Stimulated activated CD4-positive, alpha-beta T cell treated with anti-CD3 and anti-CD28 coated beads, TNF-alpha, amount 100 ng/mL, for 1 hour (primary cell): ENCODE measurements at regions not wholly inside any gene's neighbourhood (a gene's known extent, or its start where the extent isn't known, plus 50 kb on each side); places are given as distances from the start of the nearest gene placed in this dataset.

Source experiments
- DNase-seq, 3 donors: peaks; one replicate each; pipeline ENCODE4 v3.0.0-alpha.2; 2020; ENCODE audit warnings: low read depth in 3 of 3, low spot score in 1 of 3

DNA sequence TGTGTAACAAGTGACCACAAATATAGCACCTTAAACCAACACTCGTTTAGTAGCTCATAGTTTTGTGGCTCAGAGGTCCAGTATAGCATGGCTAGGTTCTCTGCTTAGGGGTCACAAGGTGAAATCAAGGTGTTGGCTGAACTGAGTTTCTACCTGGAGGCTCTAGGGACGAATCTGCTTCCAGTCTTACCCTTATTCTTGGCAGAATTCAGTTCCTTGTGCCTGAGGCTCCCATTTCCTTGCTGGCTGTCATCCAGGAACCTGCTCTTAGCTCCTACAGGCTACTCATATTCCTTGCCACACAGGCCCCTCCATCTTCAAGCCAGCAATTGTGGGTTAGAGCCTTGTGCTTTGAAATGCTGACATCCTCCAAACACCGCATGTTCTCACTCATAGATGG, 212.3 kb upstream of the CDH13 start:
- no peak for DNase-seq

DNA sequence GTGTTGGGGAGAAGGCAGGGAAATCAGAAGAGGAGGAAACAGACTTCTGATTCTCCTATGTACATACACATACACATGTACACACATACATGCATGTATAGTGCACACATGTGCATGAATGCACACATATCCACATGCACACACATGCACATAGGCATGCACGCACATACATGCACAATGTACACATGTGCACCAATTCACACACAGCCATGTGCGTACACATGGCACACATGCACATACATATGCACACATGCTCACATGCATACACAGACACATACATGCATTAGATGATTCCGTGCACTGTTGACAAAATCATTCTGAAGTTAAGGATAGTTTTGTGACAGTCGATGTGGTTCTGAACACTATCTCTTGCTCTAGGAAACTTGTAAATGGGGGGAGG, 214.0 kb upstream of the CDH13 start:
- no peak for DNase-seq

DNA sequence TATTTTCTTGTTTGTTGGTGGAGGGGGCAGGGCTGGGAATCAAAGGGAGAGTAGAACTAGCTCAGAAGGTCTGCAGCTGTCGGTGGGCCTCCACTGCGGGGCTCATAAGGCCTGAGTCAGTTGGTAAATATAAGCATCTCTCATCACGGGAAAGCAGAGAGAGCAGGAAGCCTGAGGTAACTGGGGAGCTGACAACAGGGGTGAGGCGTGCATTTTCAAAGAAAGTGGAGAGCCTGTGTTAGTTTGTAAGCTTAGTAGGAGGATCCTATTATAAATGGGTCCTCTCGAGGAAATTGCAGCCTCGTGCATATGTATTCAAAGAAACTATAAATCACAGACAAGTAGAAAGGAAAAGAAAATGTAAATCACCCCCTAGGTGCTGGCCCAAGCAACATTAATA, 221.0 kb upstream of the CDH13 start:
- no peak for DNase-seq

DNA sequence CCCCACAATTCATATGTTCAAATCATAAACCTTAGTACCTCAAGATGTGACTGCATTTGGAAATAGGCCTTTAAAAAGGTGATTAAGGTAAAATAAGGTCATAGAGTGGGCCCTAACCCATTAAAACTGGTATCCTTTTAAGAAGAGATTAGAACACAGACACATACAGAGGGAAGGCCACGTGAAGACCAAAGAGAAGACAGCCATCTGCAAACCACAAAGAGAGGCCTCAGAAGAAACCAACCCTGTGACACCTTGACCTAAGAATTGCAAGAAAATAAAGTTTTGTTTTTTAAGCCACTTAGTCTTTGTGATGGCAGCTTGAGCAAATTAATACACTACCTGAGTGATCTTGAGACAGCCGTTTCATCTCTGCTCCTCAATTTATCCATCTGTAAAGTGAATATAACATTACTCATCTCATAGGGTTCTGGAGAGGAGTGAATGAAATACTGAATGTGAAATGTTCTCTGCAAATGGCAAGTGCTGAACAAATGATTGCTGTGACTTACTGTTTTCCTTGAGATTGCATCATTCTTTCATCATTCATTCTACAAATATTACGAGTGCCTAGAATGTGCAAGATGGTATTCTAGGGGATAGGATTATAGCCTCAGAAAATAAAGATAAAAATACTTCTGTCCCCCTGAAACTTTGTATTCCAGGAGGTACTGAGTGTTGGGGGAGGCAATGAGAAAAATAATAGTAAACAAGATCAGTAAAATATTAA, 222.0 kb upstream of the CDH13 start:
- DNase-seq, result no peak

DNA sequence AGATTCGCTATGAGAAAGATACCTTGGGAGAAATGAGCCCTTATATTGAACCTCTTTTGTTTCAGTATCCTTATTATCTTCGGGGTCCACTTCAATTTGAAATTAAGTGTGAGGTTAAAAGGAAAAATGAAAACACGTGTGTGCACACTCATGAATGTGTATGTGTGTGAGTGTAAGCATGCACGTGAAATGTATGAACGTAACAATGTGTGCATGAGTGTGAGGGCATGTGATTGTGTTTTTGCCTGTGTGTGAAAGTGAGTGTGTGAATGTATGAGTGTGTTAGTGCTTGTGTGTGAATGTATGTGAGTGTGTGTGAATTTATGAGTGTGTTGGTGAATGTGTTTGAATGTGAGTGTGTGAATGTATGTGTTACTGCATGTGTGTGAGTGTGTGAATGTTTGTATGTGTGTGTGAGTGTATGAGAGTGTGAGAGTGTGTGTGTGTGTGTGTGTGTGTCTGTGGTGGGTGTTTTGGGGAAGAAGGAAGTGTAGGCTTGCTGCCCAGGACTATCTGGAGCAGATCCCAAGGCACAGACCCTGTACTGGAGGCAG, 224.0 kb upstream of the CDH13 start:
- no peak for DNase-seq

DNA sequence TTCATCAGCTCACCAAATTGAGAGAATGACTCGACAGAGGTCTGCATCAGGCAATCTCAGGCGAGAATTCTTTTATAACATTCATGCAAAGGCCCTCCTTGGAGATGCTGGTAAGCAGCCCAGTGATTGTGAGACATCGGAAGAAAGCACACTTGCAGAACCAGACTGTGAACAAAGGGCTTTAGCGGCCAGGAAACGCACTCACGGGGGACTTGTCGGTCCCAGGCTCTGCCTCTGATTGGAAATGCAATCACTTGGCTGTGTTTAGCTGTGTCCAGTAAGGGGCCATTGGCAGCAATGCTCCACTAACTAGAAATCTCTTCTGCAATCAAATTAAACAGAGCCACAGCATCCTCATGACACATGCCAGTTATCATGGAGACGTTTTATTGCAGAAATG, 226.7 kb upstream of the CDH13 start:
- DNase-seq, result no peak

DNA sequence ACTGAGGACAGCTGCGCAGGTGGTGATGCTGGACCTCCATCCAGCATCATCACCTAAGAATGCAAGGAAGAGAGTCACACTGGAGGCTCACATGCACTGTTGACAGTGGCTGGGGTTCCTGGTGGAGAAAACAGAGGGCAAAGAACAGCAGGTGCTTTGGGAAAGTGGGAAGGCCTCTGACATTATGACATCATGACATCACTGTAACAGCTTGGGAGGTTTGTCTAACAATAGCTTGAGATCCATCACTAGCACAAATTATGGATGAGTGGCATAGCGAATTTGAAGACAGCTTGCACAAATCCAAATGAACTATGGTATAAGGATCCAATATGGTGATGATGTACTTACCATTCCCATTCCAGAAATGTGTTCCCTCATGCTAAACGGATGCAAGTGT, 226.5 kb upstream of the MPHOSPH6 start:
- no peak for DNase-seq

DNA sequence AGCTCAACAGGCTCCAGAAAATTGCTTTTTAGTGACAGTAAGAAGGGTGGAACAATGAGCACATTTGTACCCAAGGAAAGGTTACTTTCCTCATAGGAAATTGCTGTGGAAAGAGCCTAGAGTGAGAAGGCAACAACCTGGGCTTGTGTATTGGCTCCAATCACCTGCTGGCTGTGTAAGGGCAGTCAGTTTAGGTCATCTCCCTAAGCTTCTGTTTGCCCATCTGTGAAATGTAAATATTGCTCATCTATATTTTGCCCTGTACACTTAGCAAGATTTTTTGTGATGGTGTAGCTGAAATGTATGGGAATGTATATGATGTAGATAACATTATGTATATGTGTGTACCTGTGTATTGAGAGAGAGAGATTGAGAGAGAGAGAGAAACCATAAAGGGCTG, 225.2 kb upstream of the MPHOSPH6 start:
- DNase-seq, result no peak

DNA sequence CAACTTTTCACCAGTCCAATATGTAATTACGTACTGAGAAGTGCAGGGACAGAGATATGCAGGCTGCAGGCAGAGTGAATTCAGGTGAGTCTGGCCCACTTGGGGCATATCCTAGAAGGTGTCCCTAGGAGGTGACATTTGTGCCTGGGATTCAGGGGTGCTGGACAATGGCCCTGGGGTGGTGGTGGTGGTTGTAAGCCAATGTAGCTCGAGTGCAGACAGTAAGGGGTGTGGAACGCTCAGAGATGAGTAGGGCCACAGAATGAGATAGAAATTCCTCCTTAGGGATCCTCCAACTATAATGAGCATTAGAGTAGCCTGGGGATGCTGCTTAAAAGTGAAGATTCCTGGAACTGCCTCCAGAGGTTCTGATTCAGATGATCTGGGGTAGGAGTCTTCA, 221.7 kb upstream of the MPHOSPH6 start:
- DNase-seq, result no peak

DNA sequence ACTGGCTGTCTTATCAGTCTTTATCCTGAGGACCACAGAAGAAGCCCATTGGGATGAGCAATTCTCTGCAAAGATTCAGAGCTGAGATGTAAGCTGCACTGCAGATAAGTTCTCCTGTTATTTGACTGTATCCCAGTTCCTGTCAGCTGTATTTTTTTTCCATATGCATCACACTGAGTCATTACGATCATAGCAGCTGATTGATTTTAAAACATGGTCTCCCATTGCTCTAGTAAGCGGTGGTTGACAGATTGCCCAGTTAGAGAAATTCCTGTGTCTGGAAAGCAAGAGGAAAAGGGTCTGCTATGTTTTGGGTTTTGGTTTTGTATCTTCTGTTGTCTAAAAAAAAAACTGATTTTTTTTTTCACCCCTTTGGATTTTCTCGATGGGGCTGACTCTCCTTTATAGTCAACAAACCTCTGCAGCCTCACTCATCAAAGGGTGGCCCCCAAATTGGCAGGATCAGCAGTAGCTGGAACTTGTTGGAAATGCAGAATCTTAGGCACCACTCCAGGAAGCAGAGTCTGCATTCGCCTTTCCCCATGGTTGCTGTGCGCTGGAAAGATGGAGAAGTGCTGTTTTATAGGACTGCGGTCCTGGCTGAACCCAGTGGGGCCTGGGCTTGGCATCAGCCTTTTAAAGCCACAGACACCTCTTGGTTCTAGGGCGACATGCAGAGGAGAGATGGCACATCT, 220.1 kb upstream of the MPHOSPH6 start:
- no peak for DNase-seq

DNA sequence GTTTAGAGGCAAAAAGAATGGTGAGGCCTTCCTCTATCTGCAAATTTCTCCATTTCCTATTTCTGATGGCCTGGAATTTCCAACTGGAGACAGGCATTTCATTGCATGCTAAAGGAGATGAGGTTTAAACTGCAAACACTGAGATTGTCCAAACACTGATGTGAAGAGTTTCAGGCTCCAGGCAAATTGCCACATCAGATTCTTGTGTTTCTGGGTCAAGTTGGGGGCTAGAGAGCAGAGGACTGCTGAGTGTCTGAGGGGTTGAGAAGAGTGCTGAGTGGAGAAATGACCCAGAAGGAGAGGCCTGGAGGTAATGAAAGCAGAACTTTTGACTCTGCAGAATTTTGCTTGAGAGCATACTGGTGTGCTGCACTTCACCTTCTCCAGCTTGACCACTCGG, 216.7 kb upstream of the MPHOSPH6 start:
- DNase-seq, result no peak

DNA sequence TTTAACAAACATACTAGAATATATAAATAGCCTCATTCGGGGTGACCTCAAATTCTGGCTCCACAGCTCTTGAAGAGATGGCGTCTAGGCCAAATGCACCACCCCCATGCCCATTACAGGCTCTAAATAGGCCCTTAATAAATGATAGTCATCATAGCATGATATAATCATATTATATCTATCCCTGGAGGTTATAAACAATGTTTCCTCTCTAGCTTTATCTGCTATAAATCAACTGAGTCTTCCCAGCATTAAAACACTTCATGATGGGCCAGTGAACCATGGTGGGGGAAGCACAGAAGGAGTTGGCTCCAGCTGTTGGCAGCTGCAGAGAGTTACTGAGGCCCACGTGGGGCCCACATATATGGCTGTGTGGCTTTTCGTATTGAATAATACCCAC, 214.9 kb upstream of the MPHOSPH6 start:
- no peak for DNase-seq

DNA sequence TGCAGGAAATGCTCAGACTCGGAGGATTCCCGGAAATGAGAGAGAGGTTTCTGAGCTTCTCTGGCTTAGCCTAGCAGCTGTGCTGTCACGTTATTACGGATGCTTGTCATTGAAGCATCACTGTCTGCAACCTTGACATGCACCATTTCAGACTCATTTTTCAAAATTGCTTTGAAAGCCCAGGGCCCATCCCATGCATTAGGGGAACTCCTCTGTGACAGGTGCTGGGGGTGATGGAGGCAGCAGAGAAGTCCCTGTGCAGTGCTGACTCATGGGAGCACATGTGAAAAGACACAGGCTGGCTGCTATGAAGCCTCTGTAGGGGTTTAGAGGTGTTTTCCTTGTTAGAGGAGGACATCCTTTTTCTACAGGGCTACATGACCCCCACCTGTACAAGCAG, 214.0 kb upstream of the MPHOSPH6 start:
- DNase-seq, result no peak

DNA sequence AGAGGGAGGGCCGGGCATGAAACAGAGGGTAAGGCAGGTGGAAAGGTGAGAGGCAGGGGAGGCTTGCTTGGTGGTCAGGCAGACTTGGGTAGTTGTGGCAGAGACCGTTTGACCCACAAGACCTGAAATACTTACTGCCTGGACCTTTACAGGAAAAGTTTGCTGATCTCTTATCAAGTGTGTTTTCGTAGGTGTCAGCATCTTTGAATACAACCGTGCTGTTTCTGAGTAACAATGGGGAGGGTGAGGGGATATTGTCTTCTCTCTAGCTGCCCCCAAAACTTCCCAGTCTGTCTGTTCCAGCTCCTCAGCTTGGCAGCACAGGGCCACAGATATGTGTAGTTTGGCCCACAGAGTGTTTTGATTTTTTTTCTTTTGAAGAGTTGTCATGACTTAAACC, 212.5 kb upstream of the MPHOSPH6 start:
- DNase-seq, result no peak

DNA sequence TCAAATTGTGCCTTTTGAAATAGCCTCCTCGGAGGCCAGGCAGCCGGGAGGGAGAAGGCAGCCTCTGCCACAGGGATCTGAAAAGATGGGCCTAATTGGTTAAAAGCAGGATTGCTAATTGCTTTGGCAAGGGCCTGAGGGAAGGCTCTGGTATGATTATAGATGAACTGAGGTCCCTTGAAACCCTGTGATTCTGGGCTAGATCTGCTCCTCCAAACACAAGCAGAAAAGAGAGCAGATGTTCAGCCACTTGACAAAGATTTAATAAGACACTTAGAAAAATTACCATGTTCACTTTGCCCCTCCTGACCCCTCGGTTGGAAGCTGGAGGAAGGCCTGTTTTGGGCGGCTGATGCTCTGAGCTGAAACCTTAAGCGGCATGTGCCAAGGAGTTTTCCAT, 209.5 kb upstream of the MPHOSPH6 start:
- DNase-seq, result no peak

DNA sequence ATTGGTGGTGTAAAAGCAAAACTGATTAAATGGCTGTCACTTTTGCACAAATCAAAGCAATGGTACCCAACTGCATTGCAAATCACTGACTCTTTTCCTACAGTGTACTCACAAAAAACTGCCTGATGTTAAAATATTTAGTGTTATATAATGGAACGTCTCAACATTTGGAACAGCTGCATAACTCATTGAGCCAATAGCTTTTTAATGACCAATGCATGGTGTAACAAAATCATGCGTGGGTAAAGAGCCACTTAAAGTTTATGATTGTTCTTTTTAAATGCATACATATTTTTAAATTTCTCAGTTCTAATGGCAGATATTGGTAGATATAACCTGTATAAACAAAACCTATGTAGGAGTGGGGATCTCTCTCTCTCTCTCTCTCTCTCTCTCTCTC, 204.0 kb upstream of the MPHOSPH6 start:
- DNase-seq, result no peak

DNA sequence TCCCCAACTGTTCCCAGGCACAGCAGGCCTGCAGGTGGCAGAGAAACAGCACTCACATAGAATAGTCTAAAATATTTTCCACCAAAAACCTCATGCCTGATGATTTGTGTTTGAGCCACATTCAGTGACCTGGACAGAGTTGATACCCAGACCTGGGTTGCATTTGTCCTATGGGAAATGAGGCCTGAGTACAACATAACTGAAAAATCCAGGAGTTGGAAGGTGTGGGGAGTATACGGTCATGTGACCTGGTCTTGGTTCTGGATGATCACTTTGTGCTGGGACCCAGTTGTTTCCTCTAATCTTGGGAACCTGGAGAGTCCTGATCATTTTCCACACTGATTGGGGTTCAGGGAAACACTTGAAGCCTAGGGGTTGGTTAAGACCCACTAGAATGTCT, 200.3 kb upstream of the MPHOSPH6 start:
- no peak for DNase-seq

DNA sequence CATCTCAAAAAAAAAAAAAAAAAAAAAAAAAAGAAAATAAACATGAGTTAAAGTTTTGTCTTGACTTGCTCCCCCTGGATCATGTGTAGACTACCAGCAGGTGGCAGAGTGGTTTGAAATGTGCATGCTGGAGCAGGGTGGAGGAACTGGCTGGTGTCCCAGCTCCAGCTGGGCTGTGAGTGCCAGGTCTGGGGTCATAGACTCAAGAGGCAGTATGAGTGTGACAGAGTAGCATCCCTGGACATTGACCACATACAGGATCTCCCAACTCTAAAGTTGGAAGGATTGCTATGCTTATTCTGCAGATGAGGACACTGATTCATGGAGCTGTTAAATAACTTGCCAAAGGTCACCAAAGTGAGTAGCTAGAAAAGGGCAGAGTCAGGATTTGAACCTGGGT, 198.0 kb upstream of the MPHOSPH6 start:
- DNase-seq, result no peak

DNA sequence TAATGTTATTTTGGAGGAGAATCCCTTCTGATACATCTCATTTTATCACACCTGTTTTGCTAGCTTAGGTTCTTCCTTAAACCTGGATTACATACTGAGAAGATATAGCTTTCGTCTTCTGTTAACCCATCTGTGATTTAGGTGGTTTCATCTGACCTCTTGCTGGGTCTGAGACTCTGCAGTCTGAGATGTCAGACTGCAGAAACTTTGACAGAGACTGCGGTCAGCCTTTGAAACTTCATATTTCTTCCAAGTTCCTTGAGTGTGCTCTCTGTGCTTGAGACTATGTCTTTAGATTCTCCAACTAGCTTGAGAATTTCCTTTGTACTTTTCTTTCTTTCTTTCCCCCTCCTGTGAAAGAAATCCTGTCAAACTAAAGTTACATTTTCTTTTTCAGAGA, 196.4 kb upstream of the MPHOSPH6 start:
- no peak for DNase-seq

DNA sequence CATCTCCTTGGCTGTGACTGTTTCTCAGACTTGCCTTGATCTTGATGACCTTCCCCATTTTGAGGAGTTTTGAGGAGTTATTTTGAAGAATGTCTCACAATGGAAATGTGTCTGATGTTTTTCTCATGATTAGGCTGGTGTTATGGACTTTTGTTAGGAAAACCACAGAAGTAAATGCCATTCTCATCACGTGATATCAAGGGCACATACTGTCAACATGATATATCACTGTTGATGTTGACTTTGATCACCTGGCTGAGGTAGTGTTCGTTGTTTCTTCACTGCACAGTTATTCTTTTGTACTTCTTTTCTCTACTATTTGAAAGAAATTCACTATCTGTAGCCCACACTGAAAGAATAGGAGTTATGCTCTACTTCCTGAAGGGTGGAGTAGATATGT, 194.7 kb upstream of the MPHOSPH6 start:
- no peak for DNase-seq

DNA sequence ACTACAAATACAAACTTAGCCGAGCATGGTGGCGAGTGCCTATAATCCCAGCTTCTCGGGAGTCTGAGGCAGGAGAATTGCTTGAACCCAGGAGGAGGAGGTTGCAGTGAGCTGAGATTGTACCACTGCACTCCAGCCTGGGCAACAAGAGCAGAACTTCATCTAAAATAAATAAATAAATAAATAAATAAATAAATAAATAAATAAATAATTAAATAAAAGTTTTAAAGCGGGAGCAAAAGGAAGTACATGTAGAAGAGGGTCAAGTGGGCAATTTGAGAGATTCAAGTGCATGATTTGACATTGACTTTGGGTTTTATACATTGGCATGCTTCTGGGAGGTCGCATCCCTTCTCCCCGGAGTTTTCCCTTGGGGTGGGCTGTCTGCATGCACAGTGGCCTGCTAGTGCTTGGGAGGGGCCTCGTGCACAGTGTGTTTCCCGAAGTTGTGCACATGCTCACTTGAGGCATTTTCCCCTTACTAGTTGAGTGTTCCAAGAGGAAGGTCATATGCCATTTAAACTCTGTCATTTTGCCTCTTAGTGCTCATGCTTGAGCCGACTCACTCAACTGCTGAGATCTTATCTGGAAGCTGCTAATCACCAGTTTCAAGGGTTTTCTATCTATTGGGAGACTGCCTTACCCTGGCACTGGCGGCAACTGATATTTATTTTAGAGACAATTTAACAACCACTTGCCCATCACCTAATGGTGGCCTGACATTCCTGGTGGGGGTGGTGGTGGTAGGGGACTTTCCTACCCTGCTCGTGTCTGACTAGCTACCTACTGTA, 193.2 kb upstream of the MPHOSPH6 start:
- DNase-seq, result no peak

DNA sequence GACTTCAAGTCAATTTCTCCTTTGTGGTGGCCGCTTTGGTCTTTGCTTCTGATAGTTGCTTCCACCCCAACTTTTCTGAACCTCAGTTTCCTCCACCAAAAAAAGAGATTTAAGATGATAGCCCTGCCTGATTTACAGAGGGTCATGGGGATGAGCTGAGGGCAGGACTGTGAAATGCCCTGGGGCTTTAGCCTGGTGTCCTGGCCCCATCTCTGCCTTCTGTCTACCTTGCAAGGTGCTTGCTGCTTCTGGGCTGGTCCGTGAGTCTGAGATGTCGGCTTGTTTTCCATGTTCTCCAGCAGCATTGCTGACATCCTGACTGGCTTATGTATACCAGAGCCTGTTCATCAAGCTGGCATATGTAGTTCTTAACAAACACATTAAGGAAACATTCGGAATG, 191.9 kb upstream of the MPHOSPH6 start:
- DNase-seq, result no peak
